ENCODE measurements at regions not wholly inside any gene's neighbourhood (a gene's known extent, or its start where the extent isn't known, plus 50 kb on each side); places are given as distances from the start of the nearest gene placed in this dataset.

GRCh38 chr13:51027644-51028043, 83.4 kb downstream of the C13orf42 start:
- no peak for DNase-seq

- DNase-seq = no peak
These were observed 85.1 kb downstream of the C13orf42 start for GRCh38 chr13:51026016-51026415.

- no peak for DNase-seq
These were observed 85.7 kb downstream of the C13orf42 start for GRCh38 chr13:51025245-51025905.

- no peak for DNase-seq
These were observed 89.3 kb downstream of the C13orf42 start for GRCh38 chr13:51021811-51022210.

GRCh38 chr13:51020600-51020999, 90.5 kb downstream of the C13orf42 start:
- no peak for DNase-seq

- no peak for DNase-seq
These were observed 92.0 kb downstream of the C13orf42 start for GRCh38 chr13:51019026-51019425.

GRCh38 chr13:51017516-51017915, 93.6 kb downstream of the C13orf42 start:
- DNase-seq = no peak

- no peak for DNase-seq
These were observed 95.1 kb downstream of the C13orf42 start for GRCh38 chr13:51015973-51016372.

- DNase-seq = no peak
These were observed 100.0 kb downstream of the RNASEH2B start for GRCh38 chr13:51009597-51009996.

GRCh38 chr13:51007216-51007615, 97.6 kb downstream of the RNASEH2B start:
- DNase-seq = no peak

GRCh38 chr13:51006067-51006845, 96.7 kb downstream of the RNASEH2B start:
- peak in 6 of 58 donors; percentile 5 to 54 (median 14) for DNase-seq

Measured in anterior cingulate cortex (tissue), 58 donors.